ENCODE measurements at regions not wholly inside any gene's neighbourhood (a gene's known extent, or its start where the extent isn't known, plus 50 kb on each side); places are given as distances from the start of the nearest gene placed in this dataset.

- no peak overlapping the region for H3K4me2 ChIP-seq (ENCODE audit: insufficient read depth, low read length)
- H3K9ac ChIP-seq (ENCODE audit: low read depth, low read length): no peak overlapping the region
- H3K27me3 ChIP-seq (ENCODE audit: insufficient read depth, low read length, poor library complexity): peaks cover 36% of the 10 kb centered on the region
- H4K20me1 ChIP-seq (ENCODE audit: insufficient read depth, low read length): no peaks in the 10 kb centered on the region
- peaks cover 4% of the 10 kb centered on the region for H3K4me1 ChIP-seq (ENCODE audit: insufficient read depth, low read length)
- no peak for ATAC-seq (ENCODE audit: insufficient read depth, low read depth)
- H3K79me2 ChIP-seq (ENCODE audit: insufficient read depth, low read length): no peaks in the 10 kb centered on the region
- no peak overlapping the region for H3K27ac ChIP-seq (ENCODE audit: low read length)
- no peak overlapping the region for H3K4me3 ChIP-seq (ENCODE audit: low read depth in 1 of 2, low read length in 2 of 2)
- H2AFZ ChIP-seq (ENCODE audit: low read depth, low read length): no peak overlapping the region
- H3K36me3 ChIP-seq (ENCODE audit: insufficient read depth, low read length): no peaks in the 10 kb centered on the region
- TF ChIP-seq EZH2 (IDR thresholded peaks at IDR 0.05; ENCODE audit: borderline replicate concordance, low read depth, low read length, severe bottlenecking) (no peak), CTCF (IDR thresholded peaks at IDR 0.05; ENCODE audit: borderline replicate concordance, extremely low read depth, low read length, poor library complexity, severe bottlenecking) (no peak)
- H3K9me3 ChIP-seq (ENCODE audit: insufficient read depth, low read length, severe bottlenecking): no peaks in the 10 kb centered on the region
- DNase-seq: no peak
Measured at GRCh38 chr5:135190416-135191083, 156.5 kb upstream of the PITX1 start.

DNA sequence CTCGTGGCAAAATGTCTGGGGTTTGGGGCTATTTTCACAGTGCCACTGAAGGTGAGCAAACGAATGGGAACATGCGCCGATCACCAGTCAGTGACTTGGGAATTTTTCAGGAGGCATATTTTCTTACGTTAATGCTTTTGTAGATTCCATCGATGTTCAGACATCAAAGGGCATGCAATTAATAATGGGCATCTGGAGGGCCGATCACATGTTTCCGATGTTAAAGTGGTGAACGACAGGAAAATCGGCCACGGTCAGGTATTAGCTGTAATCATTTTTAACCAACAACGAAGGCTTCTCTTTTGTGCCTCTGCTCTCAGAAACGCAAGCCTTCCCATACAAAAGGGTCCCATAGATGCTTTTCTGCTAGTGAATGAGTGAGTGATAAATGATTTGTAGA is 155.0 kb upstream of the PITX1 start:
- H3K9me3 ChIP-seq (ENCODE audit: insufficient read depth, low read length, severe bottlenecking): no peaks in the 10 kb centered on the region
- no peak overlapping the region for H3K4me2 ChIP-seq (ENCODE audit: insufficient read depth, low read length)
- H3K9ac ChIP-seq (ENCODE audit: low read depth, low read length): no peak overlapping the region
- no peak overlapping the region for H3K27ac ChIP-seq (ENCODE audit: low read length)
- DNase-seq (no peak), ATAC-seq (ENCODE audit: insufficient read depth, low read depth) (no peak)
- peaks cover 4% of the 10 kb centered on the region for H3K4me1 ChIP-seq (ENCODE audit: insufficient read depth, low read length)
- peaks cover 31% of the 10 kb centered on the region for H3K27me3 ChIP-seq (ENCODE audit: insufficient read depth, low read length, poor library complexity)
- no peak overlapping the region for H2AFZ ChIP-seq (ENCODE audit: low read depth, low read length)
- no peaks in the 10 kb centered on the region for H3K36me3 ChIP-seq (ENCODE audit: insufficient read depth, low read length)
- TF ChIP-seq EZH2 (IDR thresholded peaks at IDR 0.05; ENCODE audit: borderline replicate concordance, low read depth, low read length, severe bottlenecking) (no peak), CTCF (IDR thresholded peaks at IDR 0.05; ENCODE audit: borderline replicate concordance, extremely low read depth, low read length, poor library complexity, severe bottlenecking) (no peak)
- no peak overlapping the region for H3K4me3 ChIP-seq (ENCODE audit: low read depth in 1 of 2, low read length in 2 of 2)
- H3K79me2 ChIP-seq (ENCODE audit: insufficient read depth, low read length): no peaks in the 10 kb centered on the region
- no peaks in the 10 kb centered on the region for H4K20me1 ChIP-seq (ENCODE audit: insufficient read depth, low read length)

DNA sequence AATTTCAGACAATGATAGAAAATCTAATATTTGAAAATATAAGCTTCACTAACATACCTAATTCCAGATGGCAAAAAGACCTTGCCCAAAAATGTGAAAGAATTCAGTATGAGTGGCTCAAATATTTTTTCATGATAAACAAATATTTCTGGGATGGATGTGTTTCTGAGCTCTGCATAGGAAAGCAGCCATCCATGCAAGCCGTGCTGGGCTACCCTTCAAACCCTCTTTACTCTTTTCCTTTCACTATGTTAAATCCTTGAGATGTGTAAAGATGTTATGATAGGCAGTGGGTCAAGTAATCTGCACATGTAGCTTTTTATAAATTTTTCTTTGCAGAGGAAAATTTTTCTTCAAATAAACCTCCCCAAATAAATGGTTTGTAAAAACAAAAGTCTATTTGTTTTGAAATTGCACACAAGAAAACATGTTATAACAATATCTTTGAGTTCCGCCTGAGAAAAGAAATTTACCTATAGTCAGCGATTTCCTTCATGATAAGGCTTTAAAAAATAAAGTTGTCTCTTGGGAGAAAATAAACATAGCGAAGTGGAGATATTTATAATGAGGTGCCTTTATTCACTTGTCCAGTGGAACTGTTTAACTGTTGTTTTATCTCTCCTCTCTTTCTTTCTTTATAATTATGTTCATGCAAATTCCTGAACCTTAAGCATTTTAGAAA is 154.3 kb upstream of the PITX1 start:
- DNase-seq (no peak), ATAC-seq (ENCODE audit: insufficient read depth, low read depth) (no peak)
- Histone ChIP-seq H3K9me3 (ENCODE audit: insufficient read depth, low read length, severe bottlenecking) (no peaks in the 10 kb centered on the region), H2AFZ (ENCODE audit: low read depth, low read length) (no peak overlapping the region), H3K4me3 (ENCODE audit: low read depth in 1 of 2, low read length in 2 of 2) (no peak overlapping the region), H3K4me1 (ENCODE audit: insufficient read depth, low read length) (peaks cover 4% of the 10 kb centered on the region), H3K79me2 (ENCODE audit: insufficient read depth, low read length) (no peaks in the 10 kb centered on the region), H3K27ac (ENCODE audit: low read length) (no peak overlapping the region), H3K27me3 (ENCODE audit: insufficient read depth, low read length, poor library complexity) (peaks cover 28% of the 10 kb centered on the region), H3K9ac (ENCODE audit: low read depth, low read length) (no peak overlapping the region), H3K4me2 (ENCODE audit: insufficient read depth, low read length) (no peak overlapping the region), H4K20me1 (ENCODE audit: insufficient read depth, low read length) (no peaks in the 10 kb centered on the region), H3K36me3 (ENCODE audit: insufficient read depth, low read length) (no peaks in the 10 kb centered on the region)
- no peak for TF ChIP-seq CTCF (IDR thresholded peaks at IDR 0.05; ENCODE audit: borderline replicate concordance, extremely low read depth, low read length, poor library complexity, severe bottlenecking)
- TF ChIP-seq EZH2 (IDR thresholded peaks at IDR 0.05; ENCODE audit: borderline replicate concordance, low read depth, low read length, severe bottlenecking): no peak
